Sigmoid colon (tissue), 6 donors: ENCODE measurements at regions not wholly inside any gene's neighbourhood (a gene's known extent, or its start where the extent isn't known, plus 50 kb on each side); places are given as distances from the start of the nearest gene placed in this dataset.

ENCODE experiments used
- DNase-seq: peaks from one replicate; pipeline ENCODE4 v3.0.0-alpha.2; 2019
- H3K27ac ChIP-seq, 4 donors: fragments of 200-600 bp; sonication (generic); one replicate each; pipeline ENCODE4 v1.5.1; 2016 to 2019; ENCODE audit warnings: mild to moderate bottlenecking in 1 of 4
- H3K27me3 ChIP-seq, 3 donors: fragments of 200-600 bp; sonication (generic); one replicate each; pipeline ENCODE4 v1.5.1; 2019; ENCODE audit warnings: mild to moderate bottlenecking in 1 of 3
- H3K36me3 ChIP-seq, 4 donors: fragments of 200-600 bp; sonication (generic); one replicate each; pipeline ENCODE4 v1.5.1; 2016 to 2019
- H3K4me1 ChIP-seq, 4 donors: fragments of 200-600 bp; sonication (generic); one replicate each; pipeline ENCODE4 v1.5.1; 2017 to 2019
- H3K4me3 ChIP-seq, 4 donors: fragments of 200-600 bp; sonication (generic); one replicate each; pipeline ENCODE4 v1.5.1; 2017 to 2019; ENCODE audit warnings: mild to moderate bottlenecking in 2 of 4, moderate library complexity in 1 of 4
- H3K9me3 ChIP-seq, 4 donors: fragments of 200-600 bp in 3 of 4; sonication (generic) in 3 of 4; one replicate each; pipeline versions ENCODE4 v1.5.1 to v1.6.1; 2013 to 2019
- CTCF ChIP-seq, 4 experiments: fragments of 450-650 bp in 3 of 4; fragments of 200-600 bp in 1 of 4; IDR thresholded peaks; one replicate each; pipeline ENCODE4 v1.5.1; 2016 to 2019; ENCODE audit warnings: antibody characterized with exemption in 4 of 4, mild to moderate bottlenecking in 3 of 4, moderate library complexity in 2 of 4
- EP300 ChIP-seq, 4 donors: sonication (generic); formaldehyde crosslinking; IDR thresholded peaks; one replicate each; pipeline ENCODE4 v1.6.1; 2017; ENCODE audit warnings: antibody characterized with exemption in 4 of 4
- POLR2A ChIP-seq, 2 donors: fragments of 450-650 bp; IDR thresholded peaks; one replicate each; pipeline ENCODE4 v1.6.1; 2016; ENCODE audit warnings: antibody characterized with exemption in 2 of 2, mild to moderate bottlenecking in 2 of 2, moderate library complexity in 2 of 2
- POLR2AphosphoS5 ChIP-seq, 4 donors: sonication (generic); formaldehyde crosslinking; IDR thresholded peaks; one replicate each; pipeline ENCODE4 v1.6.1; 2017; ENCODE audit warnings: antibody characterized with exemption in 4 of 4
- WGBS, 2 donors: extraction: QIAGEN DNeasy Blood & Tissue Kit; methylation state at CpG; one replicate each; pipeline ENCODE4 v1.1.7; 2013; 5-methylcytosine and 5-hydroxymethylcytosine counted together
- intact Hi-C: fragments of 100-400 bp; cut with DNase I; formaldehyde crosslinking; loops from one replicate; pipeline ENCODE4 v1.15.1; 2023
- donor health status: healthy with polysubstance abuse.
- donor health status: healthy.

GRCh38 chr12:23084236-23084995 lies 459.4 kb downstream of the ETNK1 start:
- Histone ChIP-seq H3K27ac (no peak overlapping the region), H3K27me3 (no peaks in the 10 kb centered on the region), H3K36me3 (no peaks in the 10 kb centered on the region), H3K4me3 (no peak overlapping the region), H3K9me3 (peaks cover 0 to 1% (median 0%) of the 10 kb centered on the region in 4 donors), H3K4me1 (no peaks in the 10 kb centered on the region)
- DNase-seq = no peak
- intact Hi-C loops = no loop called here
- WGBS, 2 donors = 78 to 84% methylated on average over 5 of the region's 5 CpGs
- TF ChIP-seq CTCF (IDR thresholded peaks at IDR 0.05) (no peak), POLR2A (IDR thresholded peaks at IDR 0.05) (no peak), EP300 (IDR thresholded peaks at IDR 0.05) (no peak), POLR2AphosphoS5 (IDR thresholded peaks at IDR 0.05) (no peak)

- H3K4me3 ChIP-seq = no peak overlapping the region
- no peaks in the 10 kb centered on the region for H3K27me3 ChIP-seq
- WGBS, 2 donors = 79 to 90% methylated on average over 1 of the region's 1 CpG
- no peak for DNase-seq
- no peaks in the 10 kb centered on the region for H3K36me3 ChIP-seq
- intact Hi-C loops = no loop called here
- peaks cover 0 to 1% (median 0%) of the 10 kb centered on the region in 4 donors for H3K9me3 ChIP-seq
- H3K27ac ChIP-seq = no peak overlapping the region
- H3K4me1 ChIP-seq = no peaks in the 10 kb centered on the region
- no peak for TF ChIP-seq POLR2A (IDR thresholded peaks at IDR 0.05)
- no peak for TF ChIP-seq EP300 (IDR thresholded peaks at IDR 0.05)
- TF ChIP-seq POLR2AphosphoS5 (IDR thresholded peaks at IDR 0.05) = no peak
- no peak for TF ChIP-seq CTCF (IDR thresholded peaks at IDR 0.05)
Measured at GRCh38 chr12:23088594-23088993, 463.6 kb downstream of the ETNK1 start.

GRCh38 chr12:23093488-23093887 lies 468.5 kb downstream of the ETNK1 start:
- Histone ChIP-seq H3K36me3 (no peaks in the 10 kb centered on the region), H3K4me1 (no peaks in the 10 kb centered on the region), H3K27me3 (no peaks in the 10 kb centered on the region), H3K9me3 (peaks cover 0 to 1% (median 0%) of the 10 kb centered on the region in 4 donors), H3K4me3 (no peak overlapping the region), H3K27ac (no peak overlapping the region)
- DNase-seq = no peak
- intact Hi-C loops = no loop called here
- no peak for TF ChIP-seq CTCF (IDR thresholded peaks at IDR 0.05)
- TF ChIP-seq POLR2A (IDR thresholded peaks at IDR 0.05) = no peak
- no peak for TF ChIP-seq EP300 (IDR thresholded peaks at IDR 0.05)
- TF ChIP-seq POLR2AphosphoS5 (IDR thresholded peaks at IDR 0.05) = no peak
- 93 to 96% methylated on average over 2 of the region's 2 CpGs for WGBS, 2 donors

GRCh38 chr12:23096321-23096720 lies 471.4 kb downstream of the ETNK1 start:
- 92 to 93% methylated on average over 1 of the region's 1 CpG for WGBS, 2 donors
- H3K9me3 ChIP-seq = no peaks in the 10 kb centered on the region
- no peak for DNase-seq
- TF ChIP-seq POLR2AphosphoS5 (IDR thresholded peaks at IDR 0.05) (no peak), POLR2A (IDR thresholded peaks at IDR 0.05) (no peak), CTCF (IDR thresholded peaks at IDR 0.05) (no peak), EP300 (IDR thresholded peaks at IDR 0.05) (no peak)
- no peaks in the 10 kb centered on the region for H3K4me1 ChIP-seq
- no peaks in the 10 kb centered on the region for H3K36me3 ChIP-seq
- no peaks in the 10 kb centered on the region for H3K27me3 ChIP-seq
- no peak overlapping the region for H3K4me3 ChIP-seq
- intact Hi-C loops = no loop called here
- no peak overlapping the region for H3K27ac ChIP-seq

GRCh38 chr12:23098110-23098509 lies 473.1 kb downstream of the ETNK1 start:
- no peaks in the 10 kb centered on the region for H3K4me1 ChIP-seq
- intact Hi-C loops = no loop called here
- 87 to 91% methylated on average over 5 of the region's 5 CpGs for WGBS, 2 donors
- no peak for DNase-seq
- no peak overlapping the region for H3K27ac ChIP-seq
- no peak overlapping the region for H3K4me3 ChIP-seq
- no peaks in the 10 kb centered on the region for H3K27me3 ChIP-seq
- TF ChIP-seq CTCF (IDR thresholded peaks at IDR 0.05) (no peak), POLR2AphosphoS5 (IDR thresholded peaks at IDR 0.05) (no peak), POLR2A (IDR thresholded peaks at IDR 0.05) (no peak), EP300 (IDR thresholded peaks at IDR 0.05) (no peak)
- no peaks in the 10 kb centered on the region for H3K36me3 ChIP-seq
- no peaks in the 10 kb centered on the region for H3K9me3 ChIP-seq
